ENCODE measurements at regions not wholly inside any gene's neighbourhood (a gene's known extent, or its start where the extent isn't known, plus 50 kb on each side); places are given as distances from the start of the nearest gene placed in this dataset.

DNA sequence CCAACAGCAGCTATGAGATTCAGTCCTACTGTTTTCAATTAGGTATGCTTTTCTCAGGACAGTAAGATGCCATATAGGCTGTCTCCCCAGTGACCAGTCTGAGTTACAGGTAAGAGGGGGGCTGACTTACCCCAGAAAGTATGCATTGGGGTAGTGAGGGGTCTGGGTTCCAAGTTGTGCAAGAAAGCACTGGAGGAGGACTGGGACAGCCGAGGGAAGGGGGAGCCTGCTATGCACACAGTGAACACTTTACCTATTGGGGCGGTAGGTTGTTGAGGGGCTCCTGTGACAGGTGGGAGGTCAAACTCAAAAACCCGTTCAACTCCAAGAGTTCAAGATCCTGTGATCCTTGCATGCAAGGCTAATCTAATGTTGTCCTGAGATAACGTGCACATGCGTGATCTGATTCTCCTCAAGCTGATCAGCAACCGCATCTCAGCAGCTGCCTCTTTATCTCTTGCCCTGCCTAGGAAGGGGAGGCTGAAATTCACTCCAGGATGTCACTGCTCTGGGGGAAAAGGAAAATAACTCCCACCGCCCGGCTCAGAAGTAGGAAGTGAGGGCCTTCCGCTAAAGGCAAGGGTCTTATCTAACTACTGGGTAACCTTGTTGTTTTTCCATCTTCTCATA, 108.8 kb upstream of the KIT start:
- Mint-ChIP-seq H3K36me3 (ENCODE audit: low read depth) (no peaks in the 10 kb centered on the region), H3K9me3 (no peaks in the 10 kb centered on the region), H3K4me1 (ENCODE audit: low read depth) (no peaks in the 10 kb centered on the region), H3K27ac (no peak overlapping the region), H3K4me3 (no peak overlapping the region), H3K27me3 (no peaks in the 10 kb centered on the region)
- intact Hi-C loops (cut with micrococcal nuclease) = no loop called here

DNA sequence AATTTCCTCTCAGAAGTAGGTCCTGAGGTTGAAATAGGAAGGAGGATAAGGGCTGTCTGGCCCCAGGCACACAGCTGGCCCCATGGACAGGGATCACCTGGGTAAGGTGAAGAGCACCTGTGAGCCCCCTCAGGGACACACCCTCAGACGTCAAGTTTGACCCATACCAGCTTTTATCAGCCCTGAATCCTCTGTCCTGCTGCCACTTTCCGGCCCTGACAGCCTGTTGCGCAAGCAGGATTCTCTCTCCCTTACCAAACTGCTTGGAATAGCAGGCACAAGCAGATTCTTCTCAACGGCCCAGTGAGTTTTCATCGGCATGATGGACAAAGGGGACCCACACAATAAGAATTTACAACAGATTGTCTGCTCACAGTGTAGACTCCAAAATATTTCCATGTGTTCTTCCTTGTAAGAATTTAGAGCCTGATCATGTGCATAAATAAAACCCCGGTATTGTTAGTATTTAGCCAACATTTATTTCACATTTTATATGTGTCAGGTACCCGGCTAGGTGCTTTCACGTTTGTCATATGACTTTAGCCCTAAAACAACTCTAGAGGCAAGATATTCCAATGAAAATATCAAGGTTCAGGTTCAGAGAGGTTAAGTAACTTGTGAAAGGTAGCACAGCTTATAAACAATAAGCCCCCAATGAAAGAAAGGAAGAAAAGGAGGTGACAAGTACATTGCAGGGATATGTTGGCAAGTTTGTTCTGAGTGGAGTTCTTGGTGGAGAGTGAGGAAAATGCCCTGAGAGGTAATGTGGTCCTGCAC, 107.2 kb upstream of the KIT start:
- intact Hi-C loops (cut with micrococcal nuclease) = no loop called here
- no peak overlapping the region for H3K4me3 Mint-ChIP-seq
- H3K27ac Mint-ChIP-seq = no peak overlapping the region
- no peaks in the 10 kb centered on the region for H3K9me3 Mint-ChIP-seq
- no peaks in the 10 kb centered on the region for H3K4me1 Mint-ChIP-seq (ENCODE audit: low read depth)
- no peaks in the 10 kb centered on the region for H3K36me3 Mint-ChIP-seq (ENCODE audit: low read depth)
- H3K27me3 Mint-ChIP-seq = no peaks in the 10 kb centered on the region

DNA sequence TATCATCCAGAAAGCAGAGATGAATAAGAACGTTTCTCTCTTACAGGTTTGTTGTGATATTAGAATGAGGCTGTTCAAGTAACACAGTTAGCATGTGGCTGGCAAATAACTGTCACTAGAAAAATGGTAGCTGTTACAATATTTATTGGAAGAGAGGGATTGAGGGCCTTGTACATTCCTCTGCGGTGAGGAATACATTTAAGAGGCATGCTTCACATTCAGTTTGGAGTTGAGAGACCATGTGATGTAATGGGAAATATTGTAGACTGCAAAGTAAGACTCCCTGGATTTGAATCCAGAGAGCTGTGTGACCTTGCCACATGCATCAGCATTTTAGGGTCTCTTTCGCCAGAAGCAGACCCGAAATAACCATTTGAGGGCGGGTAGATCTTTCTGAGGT, 104.8 kb upstream of the KIT start:
- H3K9me3 Mint-ChIP-seq = no peaks in the 10 kb centered on the region
- no peaks in the 10 kb centered on the region for H3K36me3 Mint-ChIP-seq (ENCODE audit: low read depth)
- H3K4me3 Mint-ChIP-seq = no peak overlapping the region
- no peaks in the 10 kb centered on the region for H3K4me1 Mint-ChIP-seq (ENCODE audit: low read depth)
- no peak overlapping the region for H3K27ac Mint-ChIP-seq
- H3K27me3 Mint-ChIP-seq = no peaks in the 10 kb centered on the region
- intact Hi-C loops (cut with micrococcal nuclease) = no loop called here

DNA sequence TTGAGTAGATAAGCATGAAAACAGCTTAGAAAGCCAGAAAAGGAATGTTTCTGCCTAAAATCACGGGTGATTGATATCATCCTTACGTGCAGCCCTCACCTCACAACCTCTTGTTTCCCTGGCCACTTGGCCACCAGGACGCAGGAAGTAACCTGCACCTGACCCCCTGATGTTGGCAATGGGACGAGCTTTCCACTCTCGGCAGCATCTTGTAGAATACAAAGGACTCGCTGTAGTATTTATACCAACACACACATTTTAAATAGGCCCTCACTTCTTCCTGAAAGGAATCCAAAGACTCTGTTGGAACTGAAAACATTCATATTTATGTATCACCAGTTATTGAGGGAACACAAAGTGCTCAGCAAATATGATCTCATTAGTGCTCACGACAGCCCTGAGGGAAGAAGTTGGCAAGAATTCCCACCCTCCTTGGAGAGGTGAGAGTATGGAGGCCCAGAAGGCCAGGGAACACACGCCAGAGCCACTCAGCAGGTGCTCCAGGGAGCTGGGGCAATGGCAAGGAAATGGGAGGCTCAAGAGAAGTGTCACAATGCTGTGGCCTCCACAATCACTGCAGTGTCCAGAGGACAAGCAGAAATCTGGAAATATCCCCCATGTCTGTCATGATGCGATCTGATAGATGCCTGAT, 103.3 kb upstream of the KIT start:
- Mint-ChIP-seq H3K4me1 (ENCODE audit: low read depth) (no peaks in the 10 kb centered on the region), H3K27me3 (no peaks in the 10 kb centered on the region), H3K9me3 (no peaks in the 10 kb centered on the region), H3K27ac (no peak overlapping the region), H3K36me3 (ENCODE audit: low read depth) (no peaks in the 10 kb centered on the region), H3K4me3 (no peak overlapping the region)
- intact Hi-C loops (cut with micrococcal nuclease) = no loop called here

DNA sequence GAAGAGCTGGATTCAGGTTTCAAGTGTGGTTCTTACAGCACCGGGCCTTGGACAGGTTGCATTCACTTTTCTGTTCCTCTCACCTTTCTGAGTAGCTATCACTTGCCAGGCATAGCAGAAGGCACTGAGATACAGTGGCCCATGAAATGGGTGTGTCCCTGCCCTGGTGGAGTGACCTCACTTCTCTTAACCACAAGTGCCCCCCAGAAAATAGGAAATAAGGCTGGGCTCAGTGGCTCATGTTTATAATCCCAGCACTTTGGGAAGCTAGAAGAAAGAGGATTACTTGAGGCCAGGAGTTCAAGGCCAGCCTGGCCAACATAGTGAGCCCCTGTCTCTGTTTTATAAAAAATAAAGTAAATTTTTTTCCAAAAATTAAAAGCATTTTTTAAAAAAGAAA, 101.7 kb upstream of the KIT start:
- H3K27ac Mint-ChIP-seq = no peak overlapping the region
- no peaks in the 10 kb centered on the region for H3K4me1 Mint-ChIP-seq (ENCODE audit: low read depth)
- no peaks in the 10 kb centered on the region for H3K27me3 Mint-ChIP-seq
- no peaks in the 10 kb centered on the region for H3K9me3 Mint-ChIP-seq
- H3K4me3 Mint-ChIP-seq = no peak overlapping the region
- intact Hi-C loops (cut with micrococcal nuclease) = no loop called here
- H3K36me3 Mint-ChIP-seq (ENCODE audit: low read depth) = no peaks in the 10 kb centered on the region

DNA sequence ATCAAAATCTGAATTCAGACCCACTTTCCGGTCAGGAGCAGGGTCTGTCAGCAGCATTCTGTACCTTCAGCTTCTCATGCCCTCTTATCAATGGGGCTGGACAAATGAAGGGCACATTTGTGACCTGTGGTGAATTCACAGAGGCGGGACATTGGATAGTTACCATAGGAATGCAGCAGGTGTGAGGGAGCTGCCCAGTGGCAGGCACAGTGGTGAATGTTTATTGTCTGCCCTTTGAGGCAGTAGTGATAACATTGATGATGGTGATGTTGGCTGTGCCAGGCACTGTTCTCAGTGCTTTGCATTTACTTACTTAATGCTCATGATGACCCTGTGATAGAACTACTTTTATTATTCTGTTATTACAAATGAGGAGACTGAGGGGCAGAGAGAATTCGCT, 101.2 kb upstream of the KIT start:
- Mint-ChIP-seq H3K9me3 (no peaks in the 10 kb centered on the region), H3K36me3 (ENCODE audit: low read depth) (no peaks in the 10 kb centered on the region), H3K4me3 (no peak overlapping the region), H3K27me3 (no peaks in the 10 kb centered on the region), H3K27ac (no peak overlapping the region), H3K4me1 (ENCODE audit: low read depth) (no peaks in the 10 kb centered on the region)
- intact Hi-C loops (cut with micrococcal nuclease) = no loop called here

DNA sequence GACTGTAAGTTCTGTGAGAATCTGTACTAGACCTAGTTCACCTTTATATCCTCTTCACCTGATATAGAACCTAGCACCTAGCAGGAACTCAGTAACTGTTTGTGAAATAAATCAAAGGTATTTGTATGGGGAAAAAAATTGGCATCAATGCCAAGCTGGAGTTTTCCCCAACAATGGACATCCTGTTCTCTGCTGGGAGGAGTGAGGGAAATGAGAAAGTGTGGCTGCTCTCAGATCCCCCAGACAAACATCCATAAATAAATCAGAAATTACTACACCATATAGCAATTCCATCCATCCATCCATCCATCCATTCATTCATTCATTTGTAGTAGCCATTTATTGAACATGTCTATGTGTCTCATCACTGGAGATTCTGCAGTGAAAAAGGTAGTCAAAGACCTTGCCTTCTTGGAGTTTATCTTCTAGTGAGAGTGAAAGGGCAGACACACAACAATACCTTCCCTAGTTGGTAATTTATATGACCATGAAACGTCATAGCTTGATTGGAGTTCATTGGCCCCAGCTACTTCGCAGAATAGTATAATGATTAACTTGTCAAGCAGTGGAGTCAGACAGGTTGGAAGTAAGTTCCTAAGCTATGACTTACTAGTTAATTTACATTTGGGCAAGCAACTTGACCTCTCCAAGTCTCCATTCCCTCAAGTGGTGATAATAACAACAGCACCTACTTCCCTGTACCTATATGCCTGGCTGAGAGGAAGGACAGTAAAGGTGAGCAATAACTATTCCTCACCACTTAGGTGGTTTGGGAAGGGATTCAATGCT, 98.7 kb upstream of the KIT start:
- no peak overlapping the region for H3K4me3 Mint-ChIP-seq
- no peaks in the 10 kb centered on the region for H3K27me3 Mint-ChIP-seq
- intact Hi-C loops (cut with micrococcal nuclease) = no loop called here
- no peaks in the 10 kb centered on the region for H3K36me3 Mint-ChIP-seq (ENCODE audit: low read depth)
- no peaks in the 10 kb centered on the region for H3K4me1 Mint-ChIP-seq (ENCODE audit: low read depth)
- no peaks in the 10 kb centered on the region for H3K9me3 Mint-ChIP-seq
- H3K27ac Mint-ChIP-seq = no peak overlapping the region

DNA sequence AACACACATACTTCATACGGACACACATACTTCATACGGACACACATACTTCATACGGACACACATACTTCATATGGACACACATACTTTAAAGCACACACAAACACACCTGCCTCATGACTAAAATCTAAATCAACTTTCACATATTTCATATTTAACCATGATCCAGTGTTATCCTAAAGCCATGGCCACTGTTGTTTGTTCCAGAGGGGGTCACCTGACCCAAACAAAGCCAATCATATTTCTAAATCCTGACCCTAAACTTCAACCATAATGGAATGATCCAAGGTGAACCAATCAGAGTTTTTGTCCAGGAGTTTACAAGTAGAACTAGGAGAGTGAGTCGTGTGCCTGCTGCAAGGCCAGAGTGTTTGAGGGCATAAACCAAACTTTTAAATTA, 97.2 kb upstream of the KIT start:
- no peak overlapping the region for H3K27ac Mint-ChIP-seq
- intact Hi-C loops (cut with micrococcal nuclease) = no loop called here
- H3K9me3 Mint-ChIP-seq = no peaks in the 10 kb centered on the region
- H3K4me1 Mint-ChIP-seq (ENCODE audit: low read depth) = no peaks in the 10 kb centered on the region
- H3K36me3 Mint-ChIP-seq (ENCODE audit: low read depth) = no peaks in the 10 kb centered on the region
- no peaks in the 10 kb centered on the region for H3K27me3 Mint-ChIP-seq
- no peak overlapping the region for H3K4me3 Mint-ChIP-seq

DNA sequence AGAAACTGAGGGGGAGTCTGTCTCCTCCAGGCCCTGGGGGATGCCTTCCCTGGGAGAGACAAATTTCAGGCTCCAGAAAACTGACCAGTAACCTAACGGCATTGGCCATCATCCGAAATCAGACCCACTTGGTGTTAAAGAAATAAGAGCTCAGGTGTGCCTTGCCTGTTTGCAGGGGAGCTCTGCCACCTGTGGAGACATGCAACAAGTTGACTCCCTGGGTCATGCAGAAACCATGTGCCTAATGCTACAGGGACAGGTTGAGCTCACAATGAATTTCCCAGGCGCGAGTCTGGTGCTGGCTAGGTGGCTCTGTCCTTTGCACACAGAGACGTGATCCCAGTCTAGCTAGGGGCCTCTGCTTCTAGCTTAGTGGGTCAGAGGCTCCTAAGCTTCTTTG, 95.8 kb upstream of the KIT start:
- H3K9me3 Mint-ChIP-seq = no peaks in the 10 kb centered on the region
- H3K4me1 Mint-ChIP-seq (ENCODE audit: low read depth) = no peaks in the 10 kb centered on the region
- H3K36me3 Mint-ChIP-seq (ENCODE audit: low read depth) = no peaks in the 10 kb centered on the region
- H3K27me3 Mint-ChIP-seq = no peaks in the 10 kb centered on the region
- intact Hi-C loops (cut with micrococcal nuclease) = no loop called here
- H3K4me3 Mint-ChIP-seq = no peak overlapping the region
- no peak overlapping the region for H3K27ac Mint-ChIP-seq

DNA sequence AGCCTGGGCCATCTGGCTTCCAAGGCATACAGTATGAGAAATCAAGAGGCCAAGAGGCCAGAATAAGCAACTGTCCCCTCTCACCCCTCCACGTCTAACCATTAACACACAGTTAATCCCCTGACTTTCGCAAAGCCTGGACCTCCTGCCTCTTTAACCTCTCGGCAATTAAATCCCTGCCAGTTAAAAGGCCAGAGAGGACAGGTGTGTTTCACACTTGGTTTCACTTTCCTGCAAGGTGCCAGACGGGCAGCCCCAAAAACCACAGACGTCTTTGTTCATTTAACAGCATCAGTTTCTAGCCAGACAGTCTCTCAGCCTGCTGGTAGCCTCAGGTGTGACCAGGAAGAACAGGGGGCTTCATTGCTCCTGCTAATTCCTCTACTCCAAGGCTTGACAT, 91.1 kb upstream of the KIT start:
- H3K27me3 Mint-ChIP-seq = no peaks in the 10 kb centered on the region
- no peak overlapping the region for H3K27ac Mint-ChIP-seq
- no peak overlapping the region for H3K4me3 Mint-ChIP-seq
- intact Hi-C loops (cut with micrococcal nuclease) = no loop called here
- no peaks in the 10 kb centered on the region for H3K9me3 Mint-ChIP-seq
- no peaks in the 10 kb centered on the region for H3K36me3 Mint-ChIP-seq (ENCODE audit: low read depth)
- no peaks in the 10 kb centered on the region for H3K4me1 Mint-ChIP-seq (ENCODE audit: low read depth)

DNA sequence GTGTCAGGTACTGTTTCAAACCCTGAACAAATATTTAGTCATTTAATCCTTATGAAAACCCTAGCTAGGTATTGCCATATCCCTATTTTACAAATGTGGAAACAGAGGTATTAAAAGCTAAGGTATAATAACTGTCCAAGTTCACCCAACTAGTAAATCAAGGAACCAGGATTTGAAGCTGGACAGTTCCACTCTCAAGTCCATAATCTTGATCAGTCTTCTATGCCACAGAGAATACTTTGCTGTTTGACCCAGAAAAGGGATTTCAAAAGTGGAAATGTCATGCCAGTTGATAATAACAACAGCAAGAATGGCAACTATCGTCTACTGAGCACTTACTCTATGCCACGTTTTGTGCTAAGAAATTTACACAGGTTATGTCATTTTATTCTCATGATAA, 90.4 kb upstream of the KIT start:
- Mint-ChIP-seq H3K27ac (no peak overlapping the region), H3K36me3 (ENCODE audit: low read depth) (no peaks in the 10 kb centered on the region), H3K9me3 (no peaks in the 10 kb centered on the region), H3K4me3 (no peak overlapping the region), H3K4me1 (ENCODE audit: low read depth) (no peaks in the 10 kb centered on the region), H3K27me3 (no peaks in the 10 kb centered on the region)
- intact Hi-C loops (cut with micrococcal nuclease) = no loop called here

DNA sequence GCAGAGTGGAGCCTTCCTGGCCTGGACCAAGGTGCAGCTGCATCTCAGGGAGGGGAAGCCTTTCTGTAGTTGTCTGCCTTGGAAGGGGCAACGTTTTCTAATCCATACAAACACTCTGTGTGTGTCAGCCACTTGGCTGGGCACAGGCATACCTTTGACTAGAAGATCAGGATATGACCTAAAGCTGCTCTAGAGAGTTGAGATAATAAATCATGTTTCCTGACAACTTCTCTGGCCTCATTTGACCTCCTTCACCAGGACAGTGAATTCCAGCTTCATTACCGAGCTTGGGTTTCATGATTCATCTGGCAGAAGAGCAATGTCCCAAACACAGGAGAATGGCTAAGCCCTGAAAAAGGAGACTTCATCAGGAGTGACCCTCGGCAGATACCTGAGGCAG, 89.6 kb upstream of the KIT start:
- Mint-ChIP-seq H3K9me3 (no peaks in the 10 kb centered on the region), H3K4me1 (ENCODE audit: low read depth) (no peaks in the 10 kb centered on the region), H3K4me3 (no peak overlapping the region), H3K27ac (no peak overlapping the region), H3K36me3 (ENCODE audit: low read depth) (no peaks in the 10 kb centered on the region), H3K27me3 (no peaks in the 10 kb centered on the region)
- intact Hi-C loops (cut with micrococcal nuclease) = no loop called here

DNA sequence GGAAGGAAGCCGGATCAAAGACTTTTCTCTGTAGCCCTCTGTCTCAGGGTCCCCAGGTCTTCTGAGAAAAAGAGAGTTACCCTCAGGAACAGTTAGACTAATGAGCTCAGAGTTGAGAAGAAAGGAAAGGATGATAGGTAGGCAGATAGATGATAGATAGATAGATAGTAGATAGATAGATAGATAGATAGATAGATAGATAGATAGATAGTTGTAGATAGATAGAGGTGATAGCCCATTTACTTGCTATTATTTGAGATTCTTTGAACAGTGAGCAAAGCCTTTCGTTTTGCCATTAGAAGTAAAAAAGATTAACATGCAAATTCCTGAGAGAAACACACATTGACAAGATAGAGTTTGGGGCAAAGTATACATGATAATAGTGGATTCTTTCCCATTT, 86.9 kb upstream of the KIT start:
- no peaks in the 10 kb centered on the region for H3K36me3 Mint-ChIP-seq (ENCODE audit: low read depth)
- no peaks in the 10 kb centered on the region for H3K4me1 Mint-ChIP-seq (ENCODE audit: low read depth)
- intact Hi-C loops (cut with micrococcal nuclease) = no loop called here
- no peaks in the 10 kb centered on the region for H3K27me3 Mint-ChIP-seq
- no peak overlapping the region for H3K27ac Mint-ChIP-seq
- peaks cover 8% of the 10 kb centered on the region for H3K9me3 Mint-ChIP-seq
- no peak overlapping the region for H3K4me3 Mint-ChIP-seq
